WTC11 (cell line): ENCODE measurements at regions not wholly inside any gene's neighbourhood (a gene's known extent, or its start where the extent isn't known, plus 50 kb on each side); places are given as distances from the start of the nearest gene placed in this dataset.

ENCODE experiments used
- ATAC-seq: fragments of 200-7000 bp; cut with Tn5 transposase; 2 replicates; pipeline ENCODE4 v1.10.0; 2021; ENCODE audit warnings: mild to moderate bottlenecking, moderate library complexity
- CTCF ChIA-PET: fragments of 300-600 bp; sonication (Branson Sonifier 250); formaldehyde crosslinking; loops from one replicate; lab custom pipeline; 2021; ENCODE audit warnings: antibody characterized with exemption; lab: Charles Lee
- POLR2A ChIA-PET: fragments of 350-600 bp; sonication (Branson Sonifier 250); formaldehyde crosslinking; loops from one replicate; lab custom pipeline; 2021; ENCODE audit warnings: antibody characterized with exemption; lab: Charles Lee
- DNase-seq: peaks from one replicate; pipeline ENCODE4 v3.0.0; 2021; ENCODE audit warnings: low spot score
- H3K27ac Mint-ChIP-seq: 2 replicates; pipeline ENCODE4 v1.8.0; 2021; ENCODE audit warnings: mixed read lengths
- H3K27me3 Mint-ChIP-seq: 2 replicates; pipeline ENCODE4 v1.8.0; 2021; ENCODE audit warnings: low read depth, mild to moderate bottlenecking, moderate library complexity, mixed read lengths
- H3K36me3 Mint-ChIP-seq: 2 replicates; pipeline ENCODE4 v1.8.0; 2021; ENCODE audit warnings: mixed read lengths
- H3K4me1 Mint-ChIP-seq: 2 replicates; pipeline ENCODE4 v1.8.0; 2022; ENCODE audit warnings: mixed read lengths
- H3K4me3 Mint-ChIP-seq: 2 replicates; pipeline ENCODE4 v1.8.0; 2021; ENCODE audit warnings: mild to moderate bottlenecking, moderate library complexity, mixed read lengths
- H3K9me3 Mint-ChIP-seq: 2 replicates; pipeline ENCODE4 v1.8.0; 2021; ENCODE audit warnings: mixed read lengths
- ATF2 ChIP-seq: sonication (generic); formaldehyde crosslinking; IDR thresholded peaks from 2 replicates; pipeline ENCODE4 v1.8.1; 2022; ENCODE audit warnings: low read depth, missing genetic modification reagents, borderline replicate concordance
- ATF6 ChIP-seq: sonication (generic); formaldehyde crosslinking; IDR thresholded peaks from 2 replicates; pipeline ENCODE4 v1.8.1; 2023; ENCODE audit warnings: mild to moderate bottlenecking, missing genetic modification reagents
- CDX4 ChIP-seq: fragments of 250-450 bp; sonication (Bioruptor Pico); IDR thresholded peaks from 2 replicates; pipeline ENCODE4 v1.9.0; 2021; ENCODE audit warnings: moderate library complexity, mild to moderate bottlenecking, inconsistent platforms, borderline replicate concordance
- ESRRA ChIP-seq: sonication (generic); formaldehyde crosslinking; IDR thresholded peaks from 2 replicates; pipeline ENCODE4 v1.8.1; 2022; ENCODE audit warnings: mild to moderate bottlenecking, missing genetic modification reagents, borderline replicate concordance
- GTF2I ChIP-seq: fragments of 250-450 bp; sonication (Bioruptor Pico); conservative IDR thresholded peaks from 2 replicates; pipeline ENCODE4 v1.4.0; 2021; ENCODE audit warnings: mild to moderate bottlenecking
- HMGXB4 ChIP-seq: sonication (generic); formaldehyde crosslinking; IDR thresholded peaks from 2 replicates; pipeline ENCODE4 v1.8.1; 2023; ENCODE audit warnings: mild to moderate bottlenecking, moderate library complexity, missing genetic modification reagents
- JAZF1 ChIP-seq: fragments of 250-450 bp; sonication (Bioruptor Pico); IDR thresholded peaks from 2 replicates; pipeline ENCODE4 v1.9.0; 2021; ENCODE audit warnings: moderate library complexity, mild to moderate bottlenecking, inconsistent platforms
- KAT7 ChIP-seq: sonication (generic); formaldehyde crosslinking; IDR thresholded peaks from 2 replicates; pipeline ENCODE4 v1.8.1; 2023; ENCODE audit warnings: missing genetic modification reagents, mild to moderate bottlenecking, borderline replicate concordance
- MAX ChIP-seq: sonication (generic); formaldehyde crosslinking; IDR thresholded peaks from 2 replicates; pipeline ENCODE4 v1.8.0; 2022; ENCODE audit warnings: mild to moderate bottlenecking, missing genetic modification reagents
- OVOL2 ChIP-seq: fragments of 250-450 bp; sonication (Bioruptor Pico); IDR thresholded peaks from 2 replicates; pipeline ENCODE4 v1.9.0; 2021; ENCODE audit warnings: mild to moderate bottlenecking, borderline replicate concordance
- RORB ChIP-seq: fragments of 250-450 bp; sonication (Bioruptor Pico); IDR thresholded peaks from 2 replicates; pipeline ENCODE4 v1.9.0; 2021; ENCODE audit warnings: mild to moderate bottlenecking
- SP1 ChIP-seq: sonication (generic); formaldehyde crosslinking; conservative IDR thresholded peaks from 2 replicates; pipeline ENCODE4 v1.8.1; 2022; ENCODE audit warnings: missing genetic modification reagents
- TCF7 ChIP-seq: sonication (generic); formaldehyde crosslinking; IDR thresholded peaks from 2 replicates; pipeline ENCODE4 v1.8.0; 2022; ENCODE audit warnings: mild to moderate bottlenecking, low read depth, missing genetic modification reagents, moderate library complexity
- TP53 ChIP-seq: sonication (generic); formaldehyde crosslinking; IDR thresholded peaks from 2 replicates; pipeline ENCODE4 v1.8.1; 2023; ENCODE audit warnings: mild to moderate bottlenecking, missing genetic modification reagents
- USF1 ChIP-seq: sonication (generic); formaldehyde crosslinking; IDR thresholded peaks from 2 replicates; pipeline ENCODE4 v1.8.0; 2022; ENCODE audit warnings: mild to moderate bottlenecking, missing genetic modification reagents
- ZBTB21 ChIP-seq: sonication (generic); formaldehyde crosslinking; IDR thresholded peaks from 2 replicates; pipeline ENCODE4 v1.8.1; 2023; ENCODE audit warnings: mild to moderate bottlenecking, missing genetic modification reagents, borderline replicate concordance
- TF ChIP-seq, protein P1 (sequence below): sonication (generic); formaldehyde crosslinking; IDR thresholded peaks from 2 replicates; pipeline ENCODE4 v1.8.1; 2023; ENCODE audit warnings: mild to moderate bottlenecking, missing genetic modification reagents
- TF ChIP-seq, protein P2 (sequence below): sonication (generic); formaldehyde crosslinking; IDR thresholded peaks from 2 replicates; pipeline ENCODE4 v1.8.1; 2023; ENCODE audit warnings: mild to moderate bottlenecking, missing genetic modification reagents, moderate library complexity

DNA sequence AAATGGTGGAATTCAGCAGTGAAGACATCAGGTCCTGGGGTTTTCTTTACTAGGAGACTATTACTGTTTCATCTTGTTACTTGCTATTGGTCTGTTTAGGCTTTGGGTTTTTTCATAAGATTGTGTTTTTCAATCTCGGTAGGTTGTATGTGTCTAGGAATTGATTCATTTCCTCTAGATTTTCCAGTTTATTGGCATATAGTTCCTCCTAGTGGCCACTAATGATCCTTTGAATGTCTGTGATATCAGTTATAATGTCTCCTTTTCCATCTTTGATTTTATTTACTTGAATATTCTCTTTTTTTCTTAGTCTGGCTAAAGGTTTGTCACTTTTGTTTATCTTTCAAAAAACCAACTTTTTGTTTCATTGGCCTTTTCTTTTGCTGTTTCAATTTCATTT lies 233.0 kb downstream of the RWDD3 start:
- H3K27ac Mint-ChIP-seq, result no peak overlapping the region

GRCh38 chr1:95475686-95476457 lies 241.9 kb downstream of the RWDD3 start:
- Mint-ChIP-seq H3K4me1 (no peaks in the 10 kb centered on the region), H3K27me3 (no peaks in the 10 kb centered on the region), H3K9me3 (peaks cover 43% of the 10 kb centered on the region), H3K27ac (no peak overlapping the region), H3K36me3 (peaks cover 22% of the 10 kb centered on the region), H3K4me3 (no peak overlapping the region)
- CTCF ChIA-PET, result no interaction called here
- POLR2A ChIA-PET, result no interaction called here
- TF ChIP-seq SP1, result no peak
- TF ChIP-seq CDX4 (CRISPR knock-in tag), result no peak
- TF ChIP-seq, protein P1, sequence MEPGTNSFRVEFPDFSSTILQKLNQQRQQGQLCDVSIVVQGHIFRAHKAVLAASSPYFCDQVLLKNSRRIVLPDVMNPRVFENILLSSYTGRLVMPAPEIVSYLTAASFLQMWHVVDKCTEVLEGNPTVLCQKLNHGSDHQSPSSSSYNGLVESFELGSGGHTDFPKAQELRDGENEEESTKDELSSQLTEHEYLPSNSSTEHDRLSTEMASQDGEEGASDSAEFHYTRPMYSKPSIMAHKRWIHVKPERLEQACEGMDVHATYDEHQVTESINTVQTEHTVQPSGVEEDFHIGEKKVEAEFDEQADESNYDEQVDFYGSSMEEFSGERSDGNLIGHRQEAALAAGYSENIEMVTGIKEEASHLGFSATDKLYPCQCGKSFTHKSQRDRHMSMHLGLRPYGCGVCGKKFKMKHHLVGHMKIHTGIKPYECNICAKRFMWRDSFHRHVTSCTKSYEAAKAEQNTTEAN (CRISPR knock-in tag), result no peak
- no peak for TF ChIP-seq USF1 (CRISPR knock-in tag)
- no peak for TF ChIP-seq MAX (CRISPR knock-in tag)
- TF ChIP-seq, protein P2, sequence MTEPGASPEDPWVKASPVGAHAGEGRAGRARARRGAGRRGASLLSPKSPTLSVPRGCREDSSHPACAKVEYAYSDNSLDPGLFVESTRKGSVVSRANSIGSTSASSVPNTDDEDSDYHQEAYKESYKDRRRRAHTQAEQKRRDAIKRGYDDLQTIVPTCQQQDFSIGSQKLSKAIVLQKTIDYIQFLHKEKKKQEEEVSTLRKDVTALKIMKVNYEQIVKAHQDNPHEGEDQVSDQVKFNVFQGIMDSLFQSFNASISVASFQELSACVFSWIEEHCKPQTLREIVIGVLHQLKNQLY, result no peak
- no peak for TF ChIP-seq GTF2I (CRISPR knock-in tag)
- TF ChIP-seq KAT7, result no peak
- no peak for TF ChIP-seq OVOL2 (CRISPR knock-in tag)
- DNase-seq, result no peak
- ATAC-seq, result no peak

More for the DNA sequence above, 233.0 kb downstream of the RWDD3 start:
- POLR2A ChIA-PET, result no interaction called here
- CTCF ChIA-PET, result no interaction called here
- no peak overlapping the region for H3K4me3 Mint-ChIP-seq
- TF ChIP-seq JAZF1 (CRISPR knock-in tag) (no peak), GTF2I (CRISPR knock-in tag) (no peak), ZBTB21 (no peak), HMGXB4 (CRISPR knock-in tag) (no peak), RORB (CRISPR knock-in tag) (no peak), SP1 (no peak), TP53 (no peak), ATF2 (CRISPR knock-in tag) (no peak), ESRRA (CRISPR knock-in tag) (no peak), ATF6 (CRISPR knock-in tag) (no peak), TCF7 (CRISPR knock-in tag) (no peak)
- H3K27me3 Mint-ChIP-seq, result no peaks in the 10 kb centered on the region
- ATAC-seq (no peak), DNase-seq (no peak)
- peaks cover 22% of the 10 kb centered on the region for H3K9me3 Mint-ChIP-seq
- H3K4me1 Mint-ChIP-seq, result no peaks in the 10 kb centered on the region
- peaks cover 2% of the 10 kb centered on the region; the same call in 1 of the 2 replicates for H3K36me3 Mint-ChIP-seq
